NT2/D1 (cell line): ENCODE measurements at regions not wholly inside any gene's neighbourhood (a gene's known extent, or its start where the extent isn't known, plus 50 kb on each side); places are given as distances from the start of the nearest gene placed in this dataset.

Source experiments
- SUZ12 ChIP-seq: IDR thresholded peaks from 2 replicates; pipeline ENCODE4 v1.6.1; 2011; ENCODE audit not compliant: insufficient read length, insufficient read depth; ENCODE audit errors: extremely low read depth
- YY1 ChIP-seq: IDR thresholded peaks from 2 replicates; pipeline ENCODE4 v1.6.1; 2011; ENCODE audit not compliant: insufficient read length, insufficient read depth
- ZNF274 ChIP-seq: IDR thresholded peaks from 2 replicates; pipeline ENCODE4 v1.6.1; 2011; ENCODE audit warnings: mild to moderate bottlenecking, low read depth, low read length

DNA sequence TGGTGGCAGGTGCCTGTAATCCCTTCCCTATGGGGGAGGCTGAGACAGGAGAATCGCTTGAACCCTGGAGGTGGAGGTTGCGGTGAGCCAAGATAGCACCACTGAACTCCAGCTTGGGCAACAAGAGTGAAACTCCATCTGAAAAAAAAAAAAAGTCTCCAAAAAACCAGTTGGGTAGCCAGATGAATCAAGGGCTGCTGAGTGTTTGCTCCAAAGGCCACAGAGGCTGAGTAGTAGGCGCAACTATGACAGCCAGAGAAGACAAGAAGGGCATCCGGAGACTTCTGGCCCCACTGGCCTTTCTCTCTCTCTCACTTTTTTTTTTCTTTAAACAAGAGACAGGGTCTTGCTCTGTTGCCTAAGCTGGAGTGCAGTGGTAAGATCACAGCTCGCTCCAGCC is 131.8 kb downstream of the SMAD6 start:
- TF ChIP-seq SUZ12 = no peak
- no peak for TF ChIP-seq ZNF274
- no peak for TF ChIP-seq YY1
